Activated CD4-positive, alpha-beta T cell treated with anti-CD3 and anti-CD28 coated beads for 4 hours (primary cell): ENCODE measurements at regions not wholly inside any gene's neighbourhood (a gene's known extent, or its start where the extent isn't known, plus 50 kb on each side); places are given as distances from the start of the nearest gene placed in this dataset.

ENCODE experiments used
- DNase-seq, 2 donors: peaks; one replicate each; pipeline ENCODE4 v3.0.0-alpha.2; 2020

DNA sequence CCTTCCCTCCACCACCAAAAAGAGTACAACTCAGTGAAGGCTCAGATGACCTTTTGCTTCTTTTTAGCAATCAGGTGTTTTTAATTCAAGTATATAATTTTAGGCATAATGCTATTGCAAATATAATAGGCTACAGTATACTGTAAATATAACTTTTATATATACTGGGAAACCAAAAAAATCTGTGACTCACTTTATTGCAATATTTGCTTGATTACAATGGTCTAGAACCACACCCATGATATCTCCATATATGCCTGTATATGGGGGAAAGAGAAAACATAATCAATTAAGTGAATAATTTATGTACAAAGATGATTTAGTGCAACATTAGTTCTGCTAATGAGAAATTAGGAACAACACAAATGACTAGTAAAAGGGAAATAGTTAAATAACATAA, 134.3 kb downstream of the TLE3 start:
- DNase-seq, result no peak

DNA sequence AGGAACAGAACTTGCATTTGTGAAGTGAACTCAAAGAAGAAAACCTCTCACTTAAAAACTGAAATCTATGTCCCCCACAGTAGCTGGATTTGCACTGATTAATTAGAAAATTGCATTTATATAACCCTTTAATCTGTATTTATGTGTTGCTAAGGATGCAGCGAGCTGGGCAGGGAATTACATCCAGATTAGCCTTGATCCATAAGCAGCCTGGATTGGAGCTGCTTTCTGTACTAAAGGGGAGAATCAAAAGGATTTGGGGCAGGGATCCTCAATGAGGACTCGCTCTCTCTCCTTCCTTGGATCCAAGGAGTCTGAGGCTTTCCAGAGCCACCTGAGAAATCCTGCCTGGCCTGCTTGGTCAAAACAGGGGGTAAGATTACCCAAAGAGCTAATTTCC, 125.9 kb downstream of the TLE3 start:
- DNase-seq, result no peak

DNA sequence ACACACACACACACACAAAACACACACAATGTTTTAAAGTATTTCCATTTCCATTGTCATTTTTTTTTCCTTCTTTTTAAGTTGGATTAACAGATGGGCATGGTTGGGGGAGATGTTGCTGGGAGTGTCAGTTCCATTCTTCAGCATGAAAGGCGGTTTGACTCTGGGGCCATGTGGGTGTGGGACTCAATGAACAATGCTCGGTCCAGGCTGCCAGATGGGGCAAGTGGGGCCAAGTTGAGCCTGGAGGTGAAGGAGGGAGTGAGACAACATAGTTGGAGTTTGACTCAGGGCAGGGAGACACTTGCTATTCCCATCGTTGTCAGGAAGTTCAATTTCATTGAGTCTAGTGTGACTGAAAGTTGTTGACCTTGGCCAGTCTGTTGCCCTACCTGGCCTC, 125.3 kb downstream of the TLE3 start:
- no peak for DNase-seq

DNA sequence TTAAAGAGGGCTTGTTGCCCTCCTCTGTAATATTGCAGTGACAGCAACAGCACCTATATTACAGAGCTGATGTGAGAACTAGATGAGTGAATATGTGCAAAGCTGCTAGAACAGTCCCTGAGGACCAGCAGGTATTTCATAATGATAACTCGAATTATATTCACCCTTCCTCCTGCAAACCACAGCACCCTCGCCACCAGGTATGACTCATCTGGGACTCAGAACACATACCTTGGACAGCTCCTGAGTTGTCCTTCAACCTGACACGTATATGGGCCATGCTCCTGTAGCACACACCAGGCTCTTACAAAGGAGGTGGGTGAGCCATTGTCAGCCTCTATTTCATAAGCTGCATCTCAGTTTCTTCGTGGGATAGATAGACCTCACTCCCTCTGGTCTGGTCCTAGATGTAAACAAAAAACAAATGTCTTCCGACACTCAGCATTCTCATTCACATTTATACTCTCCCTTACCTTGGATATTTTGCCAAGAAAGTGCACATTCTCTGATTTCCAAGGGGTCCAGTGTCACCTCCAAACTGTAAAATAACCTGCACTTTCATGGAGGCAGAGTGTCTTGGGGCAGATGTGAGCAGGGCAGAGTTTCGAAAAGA, 124.5 kb downstream of the TLE3 start:
- peak in 1 of 2 donors; percentile 22 for DNase-seq

DNA sequence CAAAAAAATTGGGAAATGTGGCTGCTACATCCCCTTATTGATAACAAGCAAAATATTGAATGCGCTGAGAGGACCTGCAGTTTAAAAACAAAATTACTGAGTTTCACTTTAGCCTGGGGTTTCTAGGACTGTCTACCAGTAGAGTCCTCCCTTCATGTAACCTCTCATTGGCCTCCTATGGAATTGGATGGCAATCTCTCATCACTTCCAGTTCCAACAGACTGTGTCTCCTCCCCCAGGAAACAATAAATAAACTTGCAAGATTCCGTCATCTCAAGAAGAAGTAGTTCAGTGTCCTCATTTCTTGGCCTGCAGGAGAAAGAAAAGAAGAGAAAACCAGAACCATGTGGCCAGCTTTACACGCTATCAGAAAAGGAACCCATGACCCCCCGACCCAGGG, 123.8 kb downstream of the TLE3 start:
- DNase-seq, result no peak

DNA sequence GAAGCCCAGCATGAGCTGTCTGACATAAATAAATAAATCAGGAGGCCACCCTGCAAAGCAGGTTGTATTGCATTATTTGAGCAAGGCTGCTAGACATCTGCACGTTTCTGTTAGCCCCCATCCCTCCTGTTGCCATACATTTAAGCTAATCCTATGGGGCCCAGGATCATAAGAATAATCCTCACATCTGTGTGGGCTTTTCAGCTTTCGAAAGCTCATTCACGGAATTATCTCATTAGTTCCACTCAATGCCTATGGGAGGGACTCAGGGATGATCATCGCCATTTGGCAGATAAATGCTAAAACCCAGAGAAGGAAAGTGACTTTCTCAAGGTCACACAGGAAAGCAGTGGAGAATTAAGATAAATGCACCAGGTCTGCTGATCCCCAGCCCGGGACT, 123.4 kb downstream of the TLE3 start:
- DNase-seq, result no peak

DNA sequence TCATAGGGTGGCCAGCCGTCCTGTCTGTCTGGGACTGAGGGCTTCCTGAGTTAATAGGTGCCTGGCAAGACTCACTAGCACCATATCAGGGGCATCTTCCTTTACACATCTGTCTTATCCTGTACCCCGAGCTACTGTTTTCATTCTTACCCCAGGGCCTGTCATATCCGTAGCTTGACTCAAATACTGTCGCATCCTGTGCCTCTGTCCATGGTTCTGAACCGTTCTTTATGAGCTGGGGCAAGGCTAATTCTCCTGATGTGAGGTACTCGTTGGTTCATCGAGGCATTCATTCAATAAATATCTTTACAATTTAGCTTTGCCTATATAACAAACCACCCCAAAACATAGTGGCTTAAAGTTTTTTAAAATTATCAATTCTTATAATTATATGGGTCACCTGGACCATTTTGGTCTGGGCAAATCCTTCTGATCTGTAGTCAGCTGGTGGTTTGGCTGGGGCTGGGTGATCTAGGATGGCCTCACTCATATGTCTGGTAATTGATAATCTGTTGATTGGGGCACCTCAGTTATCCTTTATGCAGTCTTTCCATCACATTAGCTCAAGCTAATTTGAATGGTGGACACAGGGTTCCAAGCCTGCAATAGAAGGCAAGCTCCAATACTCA, 121.2 kb downstream of the TLE3 start:
- peak; percentile 26 to 43 for DNase-seq

DNA sequence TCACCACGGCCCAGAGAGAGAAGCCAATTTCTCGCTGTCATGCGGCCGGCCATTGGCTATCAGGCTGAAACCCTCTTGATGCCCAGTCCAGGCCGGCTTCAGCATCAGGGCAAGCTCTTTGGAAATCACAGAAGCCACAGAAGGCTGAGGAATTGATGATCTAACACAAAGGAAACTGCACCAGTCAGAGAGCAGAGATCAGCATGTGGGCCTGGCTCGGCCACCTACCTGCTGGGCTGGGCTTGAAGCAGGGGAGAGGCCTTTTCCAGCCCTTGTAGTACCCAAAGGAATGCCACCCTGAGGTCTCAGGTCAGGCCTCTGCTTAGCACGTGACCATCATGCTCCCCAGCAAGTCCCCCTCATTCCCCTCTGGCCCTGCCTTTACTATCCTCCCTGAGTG, 119.1 kb downstream of the TLE3 start:
- no peak for DNase-seq

DNA sequence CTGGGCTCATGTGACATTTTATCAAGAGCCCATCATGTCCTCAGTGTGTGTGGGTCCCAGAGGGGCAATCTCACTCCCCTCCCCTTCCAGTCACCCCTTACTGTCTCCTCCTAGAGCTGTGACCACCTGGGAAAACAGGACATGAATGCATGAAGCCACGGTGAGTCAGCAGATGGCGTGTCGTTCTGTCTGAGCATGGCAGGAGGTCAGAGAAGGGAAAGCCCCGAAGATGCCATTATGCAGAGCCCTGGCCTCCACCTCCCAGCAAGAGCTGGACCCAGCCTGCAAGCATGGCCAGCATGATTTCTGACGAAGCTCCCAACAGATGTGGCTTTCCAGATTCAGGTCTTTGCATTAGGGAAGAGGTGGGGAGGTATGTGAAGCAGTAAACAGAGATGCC, 118.5 kb downstream of the TLE3 start:
- no peak for DNase-seq

DNA sequence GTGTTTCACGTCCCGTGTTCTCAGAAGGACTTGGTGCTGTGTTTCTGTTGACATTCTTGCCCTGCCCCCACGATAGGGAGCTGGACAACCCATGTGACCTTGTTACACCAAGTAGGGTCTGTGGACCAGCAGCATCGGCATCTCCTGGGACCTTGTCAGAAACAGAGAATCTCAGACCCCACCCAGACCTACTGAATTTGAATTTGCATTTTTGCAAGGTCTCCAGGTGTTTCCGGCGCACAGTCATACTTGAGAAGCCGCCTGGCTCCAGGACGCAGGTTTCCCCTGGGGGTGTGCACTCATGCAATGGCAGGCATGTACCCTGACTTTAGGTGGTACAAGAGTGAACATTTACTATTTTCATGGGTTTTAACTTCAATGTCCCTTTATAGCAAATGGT, 117.9 kb downstream of the TLE3 start:
- DNase-seq, result no peak

DNA sequence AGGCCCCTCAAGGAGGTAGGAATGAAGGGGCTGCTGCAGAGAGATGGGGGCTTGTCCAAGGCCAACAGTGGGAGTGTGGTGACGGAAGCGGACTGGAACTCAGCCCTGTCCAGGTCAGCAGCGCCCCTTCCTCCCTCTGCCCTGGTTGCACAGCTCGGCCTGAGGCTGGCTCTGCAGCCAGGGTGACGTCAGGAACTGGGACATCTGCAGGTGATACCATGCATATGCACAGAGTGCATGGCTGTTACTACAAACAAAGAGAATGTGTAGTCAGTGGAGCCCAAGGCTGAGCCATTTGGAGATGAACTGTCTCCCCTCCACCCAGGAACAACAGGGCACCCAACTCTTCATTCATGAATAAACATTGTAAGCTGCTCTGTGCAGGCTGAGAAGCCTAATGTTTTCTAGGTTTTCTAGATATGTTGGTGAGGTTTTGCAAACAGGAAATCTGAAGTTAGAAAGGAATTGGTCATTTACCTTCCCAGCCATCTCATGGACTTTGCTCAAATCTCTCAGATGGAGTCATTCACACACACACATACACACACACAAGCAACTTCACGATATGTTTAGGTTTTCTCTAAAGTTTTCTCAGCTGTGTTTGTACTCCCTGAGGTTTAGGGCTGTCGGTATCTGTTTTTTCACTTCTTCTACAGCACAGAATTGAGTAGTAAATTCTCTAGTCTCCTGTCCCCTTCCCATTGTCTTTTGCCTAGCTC, 117.2 kb downstream of the TLE3 start:
- DNase-seq, result no peak

DNA sequence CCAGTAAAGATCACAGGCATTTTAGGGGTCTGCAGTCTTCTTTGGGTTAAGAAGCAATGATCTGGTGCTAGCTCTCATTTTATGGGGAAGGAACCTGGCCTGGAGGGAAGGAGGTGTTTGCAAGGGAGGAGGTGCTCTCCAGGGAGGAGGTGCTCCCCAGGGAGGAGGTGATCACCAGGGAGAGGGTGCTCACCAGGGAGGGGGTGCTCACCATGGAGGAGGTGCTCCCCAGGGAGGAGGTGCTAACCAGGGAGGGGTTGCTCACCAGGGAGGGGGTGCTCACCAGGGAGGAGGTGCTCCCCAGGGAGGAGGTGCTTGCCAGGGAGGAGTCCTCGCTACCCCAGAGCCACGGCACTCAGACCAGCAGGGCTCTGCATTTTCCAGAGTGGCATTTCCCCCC, 115.7 kb downstream of the TLE3 start:
- DNase-seq, result no peak

DNA sequence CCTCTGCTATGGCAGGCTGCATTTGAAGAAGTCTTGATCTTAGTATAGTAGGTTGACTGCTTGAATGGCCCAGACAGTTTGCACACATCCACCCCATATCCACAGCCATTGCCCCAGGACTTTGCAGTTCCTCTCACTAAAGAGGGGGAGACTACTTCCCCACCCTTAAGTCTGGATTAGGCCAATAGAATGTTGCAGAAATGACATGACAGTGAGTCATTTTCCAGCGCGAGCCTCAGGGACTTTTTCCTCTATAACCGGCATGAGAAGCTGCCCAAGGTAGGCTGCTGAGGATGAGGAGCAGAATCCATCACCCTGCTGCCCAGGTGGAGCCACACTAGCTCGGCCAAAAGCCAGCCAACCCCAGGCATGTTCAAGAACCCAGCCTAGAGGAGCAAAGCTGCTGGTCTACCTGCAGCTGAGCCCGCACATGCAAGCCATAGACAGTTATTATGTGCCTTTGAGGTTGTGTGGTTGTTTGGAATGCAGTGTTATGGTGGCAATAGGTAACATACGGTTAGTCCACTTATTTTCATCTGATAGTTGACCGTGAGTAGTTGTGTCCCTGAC, 113.9 kb downstream of the TLE3 start:
- no peak for DNase-seq

DNA sequence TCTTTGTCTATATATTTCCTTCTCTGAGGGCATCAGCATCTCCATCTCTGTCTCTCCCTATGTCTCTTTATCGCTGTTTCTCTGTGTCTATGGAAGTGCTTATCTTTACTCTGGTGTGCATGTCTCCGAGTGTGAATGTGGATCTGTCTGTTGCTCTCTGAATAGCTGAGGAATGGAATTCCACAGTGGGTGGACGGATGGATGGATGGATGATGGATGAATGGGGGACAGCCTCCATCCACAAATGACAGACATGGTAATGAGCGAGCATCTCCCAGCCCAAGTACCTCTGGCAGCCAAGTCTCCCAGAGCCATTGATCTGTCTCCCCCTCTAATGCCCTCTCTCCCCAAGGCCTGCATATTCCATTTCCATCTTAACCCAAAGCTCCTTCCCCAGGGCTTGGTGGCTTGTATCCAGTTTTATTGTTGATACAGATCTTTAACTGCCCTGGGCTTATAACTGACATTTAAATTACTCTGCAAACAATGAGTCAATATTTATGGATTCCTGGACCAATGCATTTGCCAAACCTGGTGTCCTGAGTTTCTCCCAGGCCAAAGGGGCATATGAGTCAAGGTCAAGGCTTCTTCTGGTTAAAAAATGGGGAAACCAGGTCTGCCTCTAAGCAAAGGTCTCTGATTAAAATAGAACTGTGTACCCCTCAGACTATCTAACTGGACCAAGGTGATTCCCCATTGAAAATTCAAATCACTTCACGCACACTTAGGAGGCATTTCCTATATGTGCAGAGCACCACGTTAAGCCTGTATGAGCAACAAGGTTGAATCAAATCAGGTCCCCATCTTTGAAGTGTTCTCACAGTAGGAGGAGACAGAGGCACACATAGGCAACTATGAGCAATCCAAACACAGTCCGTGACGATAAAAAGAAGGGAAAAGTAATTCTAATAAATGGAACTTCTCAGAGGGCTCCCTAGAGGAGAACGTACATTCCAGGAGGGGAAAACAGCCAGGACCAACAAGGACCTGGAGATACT, 109.9 kb downstream of the TLE3 start:
- no peak for DNase-seq

DNA sequence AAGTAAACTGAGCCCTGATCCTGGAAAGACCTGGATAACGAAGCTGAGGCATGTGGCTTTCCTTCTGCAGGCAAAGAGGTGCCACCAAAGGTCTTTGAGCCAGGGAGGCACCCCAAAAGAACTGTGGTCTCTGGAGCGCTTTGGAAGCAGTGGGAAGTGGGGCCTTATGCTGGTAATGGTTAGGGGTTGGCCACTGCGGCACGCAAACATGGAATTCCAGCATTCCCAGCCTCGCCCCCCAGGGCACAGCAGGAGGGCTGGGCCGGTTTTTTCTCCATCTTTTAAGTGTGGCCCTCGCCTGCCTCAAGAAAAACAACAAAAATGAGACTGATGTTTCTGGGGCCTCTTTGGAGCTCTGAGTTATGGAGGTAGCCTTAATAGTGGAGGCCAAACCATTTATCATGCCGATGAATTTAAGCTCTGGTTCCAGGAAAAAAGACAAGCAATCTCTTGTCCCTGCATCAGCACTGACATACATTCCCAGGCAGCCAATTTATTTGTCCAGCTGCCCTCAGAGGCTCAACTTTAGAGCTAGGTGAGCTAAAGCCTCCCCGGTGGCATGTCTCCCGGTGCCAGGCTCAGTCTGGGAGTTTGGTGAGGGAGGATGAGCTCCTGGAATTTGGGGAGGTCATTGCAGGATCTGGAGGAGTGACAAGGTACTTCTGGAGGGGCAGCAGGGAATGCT, 109.0 kb downstream of the TLE3 start:
- no peak for DNase-seq

DNA sequence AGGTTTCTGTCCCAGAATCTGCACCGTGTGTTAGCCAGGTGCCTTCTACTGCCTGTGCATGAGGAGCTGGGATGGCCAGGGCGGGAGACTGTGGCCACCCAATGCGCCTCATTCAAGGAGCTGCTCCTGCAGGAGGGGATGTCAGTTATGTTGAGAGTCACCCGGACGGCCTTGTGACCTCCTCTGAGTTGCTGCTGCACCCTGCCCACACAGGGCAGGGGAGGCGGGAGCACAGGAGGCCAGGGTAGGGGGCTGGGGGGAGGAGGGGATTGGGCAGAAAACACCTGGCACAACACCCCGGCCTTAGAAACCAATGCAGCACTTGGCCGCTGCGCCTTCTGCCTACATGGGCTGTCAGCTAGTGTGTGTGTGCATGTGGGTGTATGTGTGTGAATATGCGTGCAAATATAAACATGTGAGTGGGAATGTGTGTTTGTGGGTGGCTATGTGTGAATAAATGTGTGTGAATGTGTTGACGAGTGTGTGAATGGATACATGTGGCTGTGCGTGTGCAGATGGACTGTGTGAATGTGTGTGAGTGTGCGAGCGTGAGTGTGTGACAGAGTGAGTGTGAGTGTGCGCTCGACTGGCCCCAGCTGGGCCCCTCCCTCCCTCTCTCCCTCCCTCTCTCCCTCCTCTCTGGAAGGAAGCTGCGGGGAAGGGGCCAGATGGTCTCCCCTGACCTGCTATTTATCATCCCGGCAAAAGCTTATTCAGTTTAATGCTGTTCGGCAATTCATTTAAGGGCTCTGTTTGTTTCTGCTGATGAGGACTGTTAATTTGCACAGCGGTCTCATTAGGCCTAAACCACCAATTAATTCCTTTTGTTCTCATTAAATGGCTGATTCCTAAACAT, 106.9 kb downstream of the TLE3 start:
- no peak for DNase-seq

DNA sequence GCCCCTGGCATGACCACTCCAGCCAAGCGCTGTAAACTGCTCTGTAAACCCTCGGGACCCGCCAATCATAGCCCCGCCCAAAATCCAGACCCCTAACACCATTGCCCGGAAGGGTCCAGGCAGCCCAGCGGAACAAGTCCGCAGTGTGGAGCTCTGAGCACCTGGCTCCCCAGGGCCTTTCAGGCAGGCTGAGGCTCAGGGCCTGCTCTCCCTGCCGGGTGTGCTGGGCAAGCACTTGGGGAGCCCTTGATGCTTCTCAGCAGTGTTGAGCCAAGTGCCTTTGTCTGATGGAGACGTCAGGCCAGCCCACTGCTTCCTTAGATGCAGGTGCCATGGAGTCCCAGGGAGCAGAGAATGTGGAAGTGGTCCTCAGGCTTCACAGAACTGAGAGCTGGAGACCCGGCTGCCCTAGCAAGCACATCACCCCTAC, 106.2 kb downstream of the TLE3 start:
- no peak for DNase-seq

DNA sequence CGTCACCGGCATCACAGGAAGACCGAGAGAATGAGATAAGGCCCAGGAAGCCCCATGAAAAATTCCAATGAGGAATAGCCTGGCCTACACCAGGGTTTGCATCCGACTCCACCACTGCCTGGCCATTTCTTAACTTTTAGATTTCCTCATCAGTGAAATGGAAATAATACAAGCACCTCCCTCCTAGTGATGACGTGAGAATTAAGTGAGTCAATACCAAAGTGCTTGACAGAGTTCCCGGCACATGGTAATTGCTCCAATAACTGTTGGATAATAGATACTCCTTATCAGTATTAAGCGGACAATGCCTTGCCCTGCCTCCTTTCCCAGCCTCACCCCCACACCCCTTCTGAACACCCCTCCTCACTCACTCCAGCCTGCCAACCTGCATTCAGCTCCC, 105.4 kb downstream of the TLE3 start:
- no peak for DNase-seq

DNA sequence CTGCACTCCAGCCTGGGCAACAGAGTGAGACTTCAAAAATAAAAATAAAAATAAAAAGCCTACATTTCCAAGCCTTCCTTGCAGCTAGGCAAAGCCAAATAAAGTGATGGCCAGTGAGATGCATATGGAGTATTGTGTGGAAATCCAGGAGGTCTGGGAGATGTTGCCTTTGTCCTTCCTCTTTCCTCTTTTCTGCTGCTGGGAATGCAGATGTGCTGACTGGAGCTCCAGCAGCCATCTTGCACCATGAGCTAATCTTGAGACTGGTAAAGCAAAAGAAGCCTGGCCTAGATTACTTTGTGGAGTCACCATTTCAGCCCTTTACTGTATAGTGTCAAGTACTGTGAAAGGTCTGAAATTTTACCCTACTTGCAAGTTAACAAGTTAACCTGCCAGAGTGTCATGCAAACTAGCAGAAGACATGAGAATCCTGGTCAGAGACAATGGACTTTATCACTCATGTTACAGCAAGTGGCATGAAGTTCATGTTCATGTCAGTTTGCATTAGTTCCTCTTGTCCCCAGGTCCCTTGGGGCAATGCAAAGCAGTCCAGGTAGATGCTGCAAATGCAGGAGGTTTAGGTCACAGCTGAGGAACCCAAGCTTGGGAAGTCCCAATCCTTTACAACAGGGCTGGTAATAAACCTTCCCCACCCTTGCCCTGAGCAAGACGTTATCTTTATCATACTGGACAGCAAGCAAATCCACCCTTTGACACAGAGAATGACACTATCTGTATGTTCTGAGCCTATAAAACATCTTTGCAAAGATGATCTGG, 103.1 kb downstream of the TLE3 start:
- DNase-seq, result no peak
